GM18868 (cell line): ENCODE measurements at regions not wholly inside any gene's neighbourhood (a gene's known extent, or its start where the extent isn't known, plus 50 kb on each side); places are given as distances from the start of the nearest gene placed in this dataset.
"Not testable (repeated sequence)": the region's sequence is repeated elsewhere in the genome, so short reads cannot be mapped to it uniquely, and the experiment has no call there.

Experiments used
- ATAC-seq: cut with Tn5 transposase; IDR thresholded peaks from one replicate; pipeline ENCODE4 v1.9.1; 2021; ENCODE audit warnings: mild to moderate bottlenecking, moderate library complexity; ENCODE audit not compliant: unreplicated experiment

GRCh38 chr12:91289906-91290305 is 107.3 kb upstream of the DCN start:
- no peak for ATAC-seq

DNA sequence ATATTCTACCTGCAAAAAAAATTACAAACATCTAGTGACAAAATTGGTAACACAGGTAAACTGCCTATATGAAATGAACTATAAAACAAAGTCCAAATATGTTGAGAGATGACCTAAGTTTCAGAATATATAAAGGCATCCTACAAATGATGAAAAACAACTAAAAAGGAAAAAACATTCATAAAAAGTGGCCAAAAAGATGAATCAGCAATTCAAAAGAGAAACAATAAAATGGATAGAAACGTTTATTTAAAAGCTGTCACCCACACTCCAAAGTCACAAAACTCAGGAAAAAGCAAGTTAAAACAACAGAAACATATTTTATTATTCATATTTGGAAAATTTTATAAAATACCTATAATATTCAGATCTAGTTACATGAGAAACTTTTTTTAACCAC is 106.5 kb upstream of the DCN start:
- ATAC-seq: no peak

GRCh38 chr12:91287753-91288152 is 105.1 kb upstream of the DCN start:
- no peak for ATAC-seq

GRCh38 chr12:91278126-91278525 is 95.5 kb upstream of the DCN start:
- no peak for ATAC-seq

DNA sequence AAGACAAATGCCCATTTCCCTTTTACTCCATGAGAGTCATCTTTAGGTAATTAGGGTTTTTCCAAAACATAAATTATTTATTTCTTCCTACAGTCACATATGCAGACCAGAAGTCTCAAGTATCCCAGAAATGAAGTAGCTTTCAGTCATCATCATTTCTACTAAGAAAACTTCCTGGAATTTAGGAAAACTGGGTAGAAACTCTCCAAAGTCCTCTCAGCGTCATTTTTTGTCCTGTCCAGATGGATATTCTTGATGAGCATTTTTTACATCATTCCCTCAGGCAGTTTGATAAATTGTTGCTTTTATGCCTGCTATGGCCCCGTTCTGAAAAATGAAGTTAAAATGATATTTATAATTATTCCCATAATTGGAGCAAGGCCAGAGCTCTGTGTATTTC is 93.9 kb upstream of the DCN start:
- no peak for ATAC-seq

DNA sequence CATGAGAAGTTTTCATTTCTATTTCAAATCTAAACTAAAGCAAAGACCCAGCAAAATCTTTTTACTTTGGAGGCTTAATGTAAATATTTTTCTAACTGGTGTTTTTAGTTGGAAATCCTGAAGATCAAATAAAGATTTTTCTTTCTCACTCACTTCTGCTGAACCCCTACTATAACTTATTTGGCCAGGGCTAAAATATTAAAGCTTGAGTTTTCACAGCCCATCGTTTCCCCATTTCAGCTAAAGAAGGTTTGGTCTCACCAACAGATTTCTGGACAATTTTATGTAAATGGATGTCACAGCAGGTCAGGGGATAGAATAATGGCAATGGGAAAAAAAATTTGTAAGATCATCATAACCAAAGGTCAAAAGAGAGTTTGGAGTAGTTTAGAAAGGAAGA is 92.7 kb upstream of the DCN start:
- ATAC-seq: no peak

DNA sequence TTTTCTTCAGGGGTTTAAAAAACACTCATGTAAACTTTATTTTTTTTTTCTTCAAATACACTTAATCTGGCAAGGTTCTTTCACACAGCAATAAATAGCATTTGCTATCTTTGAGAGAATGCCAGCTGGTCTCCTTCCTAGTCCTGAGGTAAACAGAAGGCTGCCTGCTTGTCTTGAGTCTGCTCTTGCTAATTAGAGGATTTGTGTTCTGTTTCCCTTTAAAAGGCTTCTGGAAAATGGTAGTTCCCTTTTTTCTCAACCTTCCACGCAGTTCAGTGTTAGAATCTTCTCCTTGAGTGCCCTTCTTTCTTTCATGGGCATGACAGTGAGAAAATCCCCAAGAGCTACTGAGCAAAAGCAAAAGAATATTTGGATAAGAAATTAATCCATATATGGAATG is 92.3 kb upstream of the DCN start:
- no peak for ATAC-seq

GRCh38 chr12:91273560-91273959 is 90.9 kb upstream of the DCN start:
- no peak for ATAC-seq

- no peak for ATAC-seq
These were observed 89.9 kb upstream of the DCN start for GRCh38 chr12:91272461-91273063.

GRCh38 chr12:91271185-91271584 is 88.6 kb upstream of the DCN start:
- ATAC-seq: no peak

DNA sequence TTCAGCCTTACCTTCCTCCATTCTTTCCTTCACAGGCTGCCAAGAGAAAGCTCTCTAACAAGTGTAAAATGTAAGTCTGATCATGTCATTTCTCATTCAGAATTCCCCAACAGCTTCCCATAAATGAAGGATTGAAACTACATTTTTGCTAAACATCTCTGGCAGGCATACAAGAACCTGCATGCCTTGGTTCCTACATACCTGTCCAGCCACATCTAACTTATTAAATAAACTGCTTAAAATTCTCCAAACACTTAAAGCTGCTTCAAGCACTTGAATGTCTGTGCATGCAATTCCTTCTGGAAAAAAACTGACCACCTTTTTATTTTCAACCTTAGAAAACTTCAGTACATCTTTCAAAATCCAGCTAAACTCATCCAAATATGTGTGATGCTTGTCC is 84.4 kb upstream of the DCN start:
- no peak for ATAC-seq

- ATAC-seq: no peak
These were observed 81.6 kb upstream of the DCN start for GRCh38 chr12:91264178-91264577.

DNA sequence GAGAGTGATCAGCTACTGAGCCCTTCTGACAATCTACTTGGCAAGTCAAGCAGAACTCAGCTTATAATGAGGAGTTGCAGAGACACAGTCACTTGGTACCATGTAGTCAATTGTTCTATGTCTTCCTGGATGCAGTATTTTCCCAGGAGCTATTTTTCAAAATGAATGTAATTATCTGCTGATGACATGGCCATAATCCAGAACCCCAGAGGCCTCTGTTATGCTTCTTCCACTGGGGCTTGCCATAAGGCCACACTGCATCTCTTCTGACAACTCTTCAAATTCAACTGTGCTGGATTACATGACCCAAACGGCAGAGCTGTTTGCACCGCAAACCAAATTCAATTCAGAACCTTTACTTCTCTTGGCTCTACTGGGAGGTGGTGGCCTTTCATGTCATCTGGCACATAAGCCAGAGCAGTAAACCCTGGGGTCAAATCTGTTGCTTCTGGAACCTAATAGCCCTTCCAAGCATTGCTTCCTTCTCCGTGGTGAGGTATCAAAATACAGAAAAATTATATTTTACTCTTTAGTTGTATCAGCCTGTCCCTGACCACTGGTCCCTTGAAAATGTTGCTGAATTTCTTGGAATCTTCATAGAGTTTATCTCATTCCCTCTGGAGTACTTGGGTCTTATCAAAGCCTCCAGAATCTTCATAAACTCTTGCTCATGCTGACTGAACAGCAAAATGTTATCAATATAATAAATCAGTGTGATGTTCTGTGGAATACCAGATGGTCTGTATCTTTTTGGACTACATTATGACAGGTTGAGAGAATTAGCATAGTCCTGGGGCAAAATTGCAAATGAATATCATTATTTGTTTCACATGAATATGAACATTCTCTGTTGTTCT is 79.4 kb upstream of the DCN start:
- no peak for ATAC-seq

- no peak for ATAC-seq
These were observed 73.8 kb upstream of the DCN start for GRCh38 chr12:91256411-91256810.

- no peak for ATAC-seq
These were observed 69.7 kb upstream of the DCN start for GRCh38 chr12:91252341-91252740.

- no peak for ATAC-seq
These were observed 67.7 kb upstream of the DCN start for GRCh38 chr12:91250273-91250665.

GRCh38 chr12:91249518-91250272 is 67.1 kb upstream of the DCN start:
- ATAC-seq: no peak

- ATAC-seq: no peak
These were observed 66.4 kb upstream of the DCN start for GRCh38 chr12:91249054-91249453.

DNA sequence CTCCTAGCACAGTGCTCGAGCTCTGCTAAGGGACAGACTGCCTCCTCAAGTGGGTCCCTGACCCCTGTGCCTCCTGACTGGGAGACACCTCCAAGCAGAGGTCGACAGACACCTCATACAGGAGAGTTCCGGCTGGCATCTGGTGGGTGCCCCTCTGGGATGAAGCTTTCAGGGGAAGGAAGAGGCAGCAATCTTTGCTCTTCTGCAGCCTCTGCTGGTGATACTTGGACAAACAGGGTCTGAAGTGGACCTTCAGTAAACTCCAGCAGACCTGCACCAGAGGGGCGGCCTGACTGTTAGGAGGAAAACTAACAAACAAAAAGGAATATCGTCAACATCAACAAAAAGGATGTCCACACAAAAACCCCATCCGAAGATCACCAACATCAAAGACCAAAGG is 60.6 kb upstream of the DCN start:
- ATAC-seq: not testable (repeated sequence)

DNA sequence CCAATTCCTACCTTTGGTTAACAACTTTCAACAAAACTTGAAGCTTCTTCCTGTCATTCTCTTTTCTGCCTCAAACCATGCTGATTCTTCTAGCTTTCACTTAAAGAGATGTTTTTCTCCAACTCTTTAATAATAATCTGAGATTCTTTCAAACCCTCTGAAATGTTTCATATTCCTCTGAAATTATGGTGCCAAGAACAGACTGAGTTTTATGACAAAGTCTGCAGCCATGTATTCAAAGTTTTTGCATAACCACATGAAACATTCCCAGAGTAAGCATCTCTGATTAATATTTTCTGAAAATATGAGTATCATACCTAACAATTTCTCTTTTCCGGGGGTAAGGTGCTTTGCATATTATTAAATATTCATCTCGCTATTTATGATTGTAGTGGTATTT is 59.1 kb upstream of the DCN start:
- ATAC-seq: no peak

DNA sequence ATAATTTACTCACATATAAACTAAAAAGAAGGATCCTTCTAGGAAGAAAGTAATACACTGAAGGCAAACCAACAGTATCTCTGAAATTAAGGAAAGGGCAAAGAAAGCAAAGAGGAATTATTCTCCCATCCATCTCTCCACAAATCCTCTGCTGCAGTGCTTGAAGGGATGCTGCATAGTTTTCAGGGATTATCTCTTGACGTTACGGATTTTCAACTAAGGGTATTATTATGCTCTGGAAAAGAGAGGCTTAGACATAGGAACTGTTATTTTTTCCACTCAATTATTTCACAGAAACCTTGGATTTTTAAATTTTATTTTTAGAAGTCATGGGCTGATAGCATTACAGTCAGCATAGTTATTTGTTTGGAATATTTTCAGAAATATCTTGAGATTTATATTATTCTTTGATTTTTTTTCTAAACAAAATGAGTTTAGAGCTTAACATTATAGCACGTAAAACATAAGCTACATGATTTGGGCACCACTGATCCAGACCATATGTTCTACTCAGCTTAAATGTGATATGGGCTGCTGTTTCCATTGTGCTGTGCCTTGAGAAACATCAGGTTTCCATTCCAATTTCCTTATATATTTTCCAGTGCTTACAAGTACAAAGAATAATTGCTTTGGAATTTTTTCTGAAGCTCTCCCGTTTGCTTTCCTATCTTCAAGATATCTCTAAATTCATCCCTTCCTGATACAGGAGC is 57.9 kb upstream of the DCN start:
- no peak for ATAC-seq
